Calu3 (cell line): ENCODE measurements at regions not wholly inside any gene's neighbourhood (a gene's known extent, or its start where the extent isn't known, plus 50 kb on each side); places are given as distances from the start of the nearest gene placed in this dataset.

Source experiments
- BruUV-seq: library from RNA; stranded (reverse); fragments of 400-500 nt; replicated peaks from 2 replicates; lab custom pipeline; 2021; lab: Mats Ljungman, UMichigan
- CTCF ChIA-PET: fragments of 300-600 bp; sonication (Branson Sonifier 250); formaldehyde crosslinking; loops from one replicate; lab custom pipeline; 2022; ENCODE audit warnings: antibody characterized with exemption; lab: Charles Lee
- DNase-seq: peaks from one replicate; pipeline ENCODE4 v3.0.0; 2022
- H3K27ac Mint-ChIP-seq: one replicate; pipeline ENCODE4 v1.8.0; 2022; ENCODE audit warnings: mixed read lengths; ENCODE audit not compliant: unreplicated experiment
- H3K27me3 Mint-ChIP-seq: one replicate; pipeline ENCODE4 v1.8.0; 2022; ENCODE audit warnings: mixed read lengths; ENCODE audit not compliant: unreplicated experiment
- H3K36me3 Mint-ChIP-seq: one replicate; pipeline ENCODE4 v1.8.0; 2022; ENCODE audit warnings: mild to moderate bottlenecking, moderate library complexity, mixed read lengths; ENCODE audit not compliant: insufficient read depth, unreplicated experiment
- H3K4me1 Mint-ChIP-seq: one replicate; pipeline ENCODE4 v1.8.0; 2022; ENCODE audit warnings: mild to moderate bottlenecking, low read depth, mixed read lengths; ENCODE audit not compliant: unreplicated experiment
- H3K4me3 Mint-ChIP-seq: one replicate; pipeline ENCODE4 v1.8.0; 2022; ENCODE audit warnings: mild to moderate bottlenecking, low read depth, moderate library complexity, mixed read lengths; ENCODE audit not compliant: unreplicated experiment
- H3K9me3 Mint-ChIP-seq: one replicate; pipeline ENCODE4 v1.8.0; 2022; ENCODE audit warnings: low read depth, mixed read lengths; ENCODE audit not compliant: unreplicated experiment
- CTCF ChIP-seq: fragments of 200-600 bp; IDR thresholded peaks from one replicate; pipeline ENCODE4 v1.8.0; 2022; ENCODE audit warnings: antibody characterized with exemption; ENCODE audit not compliant: unreplicated experiment
- intact Hi-C: fragments of 100-400 bp; cut with micrococcal nuclease; formaldehyde crosslinking; loops from one replicate; pipeline ENCODE4 v1.10.0; 2022; ENCODE audit not compliant: unreplicated experiment

GRCh38 chr2:217396165-217396564 lies 536.3 kb upstream of the TNP1 start:
- H3K4me1 Mint-ChIP-seq: peaks cover 20% of the 10 kb centered on the region
- no peak overlapping the region for H3K4me3 Mint-ChIP-seq
- TF ChIP-seq CTCF: no peak
- peaks cover 9% of the 10 kb centered on the region for H3K9me3 Mint-ChIP-seq
- DNase-seq: no peak
- no peak overlapping the region for H3K27ac Mint-ChIP-seq
- H3K27me3 Mint-ChIP-seq: no peaks in the 10 kb centered on the region
- intact Hi-C loops: no loop called here
- no TSS peak for BruUV-seq
- no peaks in the 10 kb centered on the region for H3K36me3 Mint-ChIP-seq
- CTCF ChIA-PET: no interaction called here

GRCh38 chr2:217394510-217395351 lies 534.9 kb upstream of the TNP1 start:
- Mint-ChIP-seq H3K27me3 (no peaks in the 10 kb centered on the region), H3K36me3 (no peaks in the 10 kb centered on the region), H3K9me3 (peaks cover 10% of the 10 kb centered on the region), H3K27ac (no peak overlapping the region), H3K4me1 (peaks cover 20% of the 10 kb centered on the region), H3K4me3 (no peak overlapping the region)
- DNase-seq: no peak
- no TSS peak for BruUV-seq
- TF ChIP-seq CTCF: no peak
- CTCF ChIA-PET: no interaction called here
- intact Hi-C loops: no loop called here

GRCh38 chr2:217393585-217394032 lies 533.7 kb upstream of the TNP1 start:
- intact Hi-C loops: no loop called here
- no peaks in the 10 kb centered on the region for H3K36me3 Mint-ChIP-seq
- peaks cover 20% of the 10 kb centered on the region for H3K4me1 Mint-ChIP-seq
- no peaks in the 10 kb centered on the region for H3K27me3 Mint-ChIP-seq
- CTCF ChIA-PET: no interaction called here
- no peak for DNase-seq
- H3K4me3 Mint-ChIP-seq: no peak overlapping the region
- no peak overlapping the region for H3K27ac Mint-ChIP-seq
- peaks cover 10% of the 10 kb centered on the region for H3K9me3 Mint-ChIP-seq
- no TSS peak for BruUV-seq
- no peak for TF ChIP-seq CTCF

- CTCF ChIA-PET: no interaction called here
- no peak overlapping the region for H3K4me3 Mint-ChIP-seq
- no peaks in the 10 kb centered on the region for H3K36me3 Mint-ChIP-seq
- intact Hi-C loops: no loop called here
- peaks cover 22% of the 10 kb centered on the region for H3K4me1 Mint-ChIP-seq
- H3K27me3 Mint-ChIP-seq: no peaks in the 10 kb centered on the region
- TF ChIP-seq CTCF: no peak
- peaks cover 10% of the 10 kb centered on the region for H3K9me3 Mint-ChIP-seq
- H3K27ac Mint-ChIP-seq: no peak overlapping the region
- BruUV-seq: no TSS peak
- DNase-seq: no peak
Measured at GRCh38 chr2:217392930-217393584, 533.2 kb upstream of the TNP1 start.
